Islet precursor cell (in vitro differentiated cells): ENCODE measurements at regions not wholly inside any gene's neighbourhood (a gene's known extent, or its start where the extent isn't known, plus 50 kb on each side); places are given as distances from the start of the nearest gene placed in this dataset.

Experiments
- DNase-seq: peaks from one replicate; pipeline ENCODE4 v3.0.0-alpha.2; 2018

DNA sequence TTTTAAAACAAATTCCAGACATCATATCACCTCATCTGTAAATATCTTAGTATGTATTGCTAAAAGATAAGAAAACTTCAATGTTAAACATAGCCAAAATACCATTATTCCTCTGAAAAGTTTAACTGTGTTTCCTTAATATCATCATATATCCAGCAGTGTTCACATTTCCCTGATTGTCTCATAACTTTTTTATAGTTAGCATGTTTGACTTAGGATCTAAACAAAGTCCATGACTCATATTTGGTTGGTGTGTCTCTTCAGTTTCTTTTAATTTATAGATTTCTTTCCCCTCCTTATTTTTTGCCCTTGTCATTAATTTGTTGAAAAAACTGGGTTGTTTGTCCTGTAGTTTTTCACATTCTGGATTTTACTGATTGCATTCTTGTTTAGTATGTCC is 163.0 kb downstream of the RPS12 start:
- no peak for DNase-seq

DNA sequence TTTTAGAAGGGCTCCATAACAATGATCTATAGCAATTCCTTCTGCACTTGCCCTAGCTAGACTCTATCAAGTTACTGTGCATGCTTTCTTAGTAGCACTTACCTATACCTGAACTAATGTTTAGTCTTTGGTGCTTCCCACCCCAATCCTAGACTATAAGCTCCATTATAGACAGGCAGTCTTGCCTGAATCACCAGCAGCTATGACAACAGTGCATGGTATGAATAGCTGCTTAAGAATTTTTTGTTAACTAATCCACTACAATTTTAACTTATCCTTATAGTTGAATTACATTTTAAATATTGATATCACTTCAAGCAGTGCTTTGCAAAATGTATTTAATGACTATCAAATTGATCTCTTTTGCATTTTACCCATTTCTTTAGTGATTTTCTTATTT is 164.3 kb downstream of the RPS12 start:
- DNase-seq = no peak

DNA sequence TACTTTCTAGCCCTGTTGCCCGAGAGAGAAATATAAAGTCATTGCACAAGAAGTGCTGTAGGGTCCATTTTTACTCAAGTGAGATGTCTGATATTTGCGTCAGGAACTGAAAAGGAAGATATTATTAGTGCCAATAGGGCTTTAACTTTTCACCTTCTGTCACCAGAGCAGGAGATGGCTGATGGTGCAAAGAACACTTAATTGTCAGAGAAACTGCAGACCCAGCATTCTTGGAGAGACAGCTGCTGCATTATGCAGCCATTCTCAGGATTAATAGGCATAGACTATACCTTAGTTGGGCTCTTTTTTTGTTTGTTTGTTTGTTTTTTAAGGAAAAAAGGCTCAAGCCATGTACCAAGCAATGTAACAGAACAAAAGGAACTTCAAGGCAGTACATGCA is 179.4 kb downstream of the RPS12 start:
- no peak for DNase-seq

DNA sequence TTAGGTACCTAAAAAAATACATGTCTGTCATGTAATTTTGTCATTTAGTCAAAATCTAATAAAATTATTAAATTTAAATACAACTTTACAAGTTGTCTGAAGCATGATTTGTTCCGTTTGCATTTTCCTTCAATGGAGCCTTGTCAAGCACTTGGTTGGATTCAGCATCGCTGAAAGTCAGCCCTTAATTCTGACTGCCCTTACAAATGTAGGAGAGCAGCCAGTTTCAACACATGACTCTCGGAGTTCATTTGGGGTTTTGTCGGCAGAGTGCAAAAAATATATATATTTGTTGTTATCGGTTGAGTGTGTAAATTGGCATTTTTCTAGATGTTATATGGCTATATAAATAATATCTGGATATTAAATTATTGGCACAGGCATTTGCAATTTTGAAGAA is 180.6 kb downstream of the RPS12 start:
- no peak for DNase-seq

DNA sequence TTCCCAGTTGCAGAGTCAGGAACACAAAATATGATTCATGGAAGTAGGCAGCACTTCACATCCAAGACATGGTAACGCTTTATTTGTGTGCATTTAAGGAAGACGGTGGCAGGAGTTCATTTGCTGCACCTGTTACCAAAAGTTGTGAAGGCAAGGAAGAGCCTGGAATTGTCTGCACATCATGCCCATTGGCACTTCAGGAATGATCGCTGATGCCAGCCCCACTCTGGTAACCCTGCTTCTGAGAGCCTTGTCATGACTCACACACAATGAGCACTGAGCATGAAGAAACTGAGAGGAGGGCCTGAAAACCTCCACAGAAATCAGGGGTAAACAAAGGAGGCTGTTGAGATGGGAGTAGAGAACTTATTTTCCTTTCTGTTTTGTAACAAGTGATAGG is 181.1 kb downstream of the RPS12 start:
- DNase-seq = no peak

DNA sequence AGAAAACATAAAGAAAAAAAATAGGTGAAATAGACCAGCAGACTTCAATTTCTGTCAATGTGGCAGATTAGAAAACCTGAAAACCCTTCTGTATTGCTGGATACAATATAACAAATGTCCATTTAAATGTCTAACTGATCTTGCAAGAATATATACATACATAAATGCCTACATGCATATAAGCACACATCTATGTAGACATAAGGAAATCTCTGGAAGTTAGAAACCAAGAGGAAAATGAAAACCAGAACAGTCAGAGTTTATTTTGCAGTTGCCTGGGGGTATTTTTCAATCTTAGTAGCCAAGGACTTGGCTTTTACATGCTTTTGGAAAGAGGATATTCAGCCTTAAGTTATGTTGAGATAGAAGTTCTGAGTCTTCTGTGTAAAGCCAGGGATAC is 184.0 kb downstream of the RPS12 start:
- no peak for DNase-seq

DNA sequence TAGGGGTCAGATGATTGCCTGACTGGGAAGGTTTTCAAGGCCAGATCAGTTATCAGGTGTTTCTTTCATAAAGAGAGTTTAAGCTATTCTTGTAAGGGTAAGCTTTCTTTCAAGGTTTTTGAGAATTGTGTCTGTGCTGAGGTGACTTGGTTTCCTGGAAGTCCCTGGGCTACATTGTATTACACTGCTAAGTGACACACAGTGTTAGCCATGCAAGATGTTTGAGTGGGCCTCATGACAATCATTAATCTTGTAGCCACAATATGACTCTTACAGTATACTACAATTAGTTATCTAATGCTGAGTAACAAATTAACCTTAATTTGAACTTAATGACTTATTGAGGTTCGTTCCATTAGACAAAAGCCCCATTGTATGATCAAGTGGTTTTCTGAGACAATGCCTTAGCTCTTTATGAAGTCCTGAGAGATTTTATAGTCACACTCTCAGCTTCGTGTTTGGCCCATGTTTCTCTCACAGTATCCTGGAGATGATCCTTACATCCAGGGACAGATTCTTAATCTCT is 186.7 kb downstream of the RPS12 start:
- DNase-seq = no peak

DNA sequence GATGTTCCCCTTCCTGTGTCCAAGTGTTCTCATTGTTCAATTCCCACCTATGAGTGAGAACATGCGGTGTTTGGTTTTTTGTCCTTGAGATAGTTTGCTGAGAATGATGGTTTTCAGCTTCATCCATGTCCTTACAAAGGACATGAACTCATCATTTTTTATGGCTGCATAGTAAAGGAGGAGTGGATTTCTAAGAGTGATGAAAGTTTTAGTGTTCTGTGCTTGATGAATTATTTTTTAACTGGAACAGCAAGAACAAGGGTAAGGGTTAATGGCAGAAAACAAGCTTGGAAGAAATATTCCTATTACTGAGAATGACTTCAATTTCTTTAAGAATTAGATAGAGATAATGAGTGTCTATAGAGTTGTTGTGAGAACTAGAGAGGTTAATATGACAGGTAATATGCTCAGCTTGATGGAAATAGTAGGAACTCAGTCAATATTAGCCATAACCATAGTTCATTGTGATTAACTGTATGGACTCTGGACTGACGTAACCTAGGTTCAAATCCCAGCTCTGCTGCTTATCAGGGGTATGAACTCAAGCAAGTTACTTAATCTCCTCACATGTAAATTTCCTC is 190.0 kb downstream of the RPS12 start:
- no peak for DNase-seq

DNA sequence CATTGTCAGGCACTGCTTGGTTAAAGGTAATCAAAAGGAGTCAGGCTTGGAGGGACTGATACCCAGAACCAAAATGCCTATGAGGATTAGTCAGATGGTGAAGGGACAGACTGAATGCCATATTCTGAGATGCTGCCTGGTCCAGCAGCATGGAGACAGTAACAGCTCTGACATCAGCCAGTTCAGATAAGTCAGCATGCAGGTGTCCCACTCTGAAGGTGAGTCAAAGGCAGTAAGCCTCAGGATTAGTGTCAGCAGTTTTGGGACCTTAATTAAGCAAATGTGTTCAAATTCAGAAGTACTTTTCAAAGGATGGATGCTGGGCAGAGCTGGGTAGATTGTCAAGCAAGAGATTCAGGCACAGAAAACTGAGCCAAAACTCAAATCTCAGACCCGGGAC is 198.4 kb downstream of the RPS12 start:
- DNase-seq = no peak

DNA sequence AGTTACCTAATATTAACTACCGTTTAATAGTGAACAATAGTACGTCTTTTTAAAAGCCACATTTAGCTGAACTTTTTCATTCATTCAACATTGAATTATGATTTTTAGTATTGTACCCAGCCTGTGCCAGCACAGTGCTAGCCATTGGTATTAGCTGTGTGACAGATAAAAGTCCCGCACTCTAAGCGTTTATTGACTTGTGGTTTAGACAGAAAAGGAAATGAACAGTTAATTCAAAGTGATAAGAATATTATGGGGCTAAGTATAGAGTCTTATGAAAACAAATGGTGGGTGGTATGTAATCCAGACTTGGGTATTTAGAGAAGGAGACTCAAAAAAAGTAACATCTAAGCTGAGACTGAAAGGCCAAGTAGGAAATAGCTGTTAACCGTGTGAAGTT is 202.3 kb downstream of the RPS12 start:
- DNase-seq = no peak

DNA sequence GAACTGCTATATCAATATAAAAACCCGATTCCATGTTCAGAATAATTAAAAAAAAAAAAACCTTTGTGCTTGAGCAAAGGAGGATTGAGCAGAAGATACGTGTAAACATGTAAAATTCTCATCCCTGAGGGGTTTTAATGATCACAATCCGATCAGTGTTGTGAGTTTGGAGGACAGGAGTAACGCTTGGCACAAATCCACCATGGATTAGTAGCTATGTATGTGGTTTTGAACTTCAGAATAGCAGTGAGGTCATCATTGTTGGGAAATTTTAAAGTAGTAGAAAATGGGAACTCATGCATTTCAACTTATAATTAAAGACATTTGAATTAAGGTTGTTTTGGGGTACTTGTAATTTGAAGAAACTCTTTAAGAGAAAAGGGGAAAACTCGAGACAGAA is 203.2 kb downstream of the RPS12 start:
- no peak for DNase-seq

DNA sequence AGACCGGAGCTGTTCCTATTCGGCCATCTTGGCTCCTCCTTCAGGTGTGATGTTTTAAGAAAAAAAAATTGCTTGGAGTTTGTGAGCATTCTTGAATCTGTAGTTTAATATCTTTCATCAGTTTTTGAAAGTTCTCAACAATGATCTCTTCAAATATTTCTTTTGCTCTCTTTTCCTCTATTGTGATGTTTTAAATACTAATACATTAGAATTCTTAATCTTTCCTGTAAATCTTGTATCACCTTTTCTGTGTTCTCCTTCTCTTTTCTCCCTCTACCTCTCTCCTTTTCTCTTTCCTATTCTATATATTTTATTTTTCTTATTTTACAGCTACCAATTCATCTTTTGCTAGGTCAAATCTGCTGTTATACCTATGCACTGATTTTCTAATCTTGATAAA is 212.3 kb downstream of the RPS12 start:
- DNase-seq = no peak

DNA sequence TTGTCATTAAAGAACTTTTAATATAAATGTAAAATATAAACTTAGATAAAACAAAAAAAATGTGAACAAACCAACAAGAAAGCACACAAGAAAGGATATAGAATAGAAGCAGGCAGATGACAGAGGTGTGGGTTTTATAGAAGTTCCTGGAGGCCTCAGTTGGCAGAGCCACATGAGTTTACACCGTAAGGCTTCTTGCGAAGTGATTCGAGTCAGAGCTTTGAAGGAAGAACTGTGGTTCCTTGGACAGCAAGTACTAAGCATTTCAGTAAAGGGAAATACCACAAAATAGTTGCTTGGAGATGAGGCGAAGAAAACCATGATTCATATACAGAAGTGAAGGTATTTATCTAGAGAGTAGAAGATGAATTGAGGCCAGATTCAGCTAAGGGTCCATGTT is 207.9 kb upstream of the EYA4 start:
- DNase-seq = no peak

DNA sequence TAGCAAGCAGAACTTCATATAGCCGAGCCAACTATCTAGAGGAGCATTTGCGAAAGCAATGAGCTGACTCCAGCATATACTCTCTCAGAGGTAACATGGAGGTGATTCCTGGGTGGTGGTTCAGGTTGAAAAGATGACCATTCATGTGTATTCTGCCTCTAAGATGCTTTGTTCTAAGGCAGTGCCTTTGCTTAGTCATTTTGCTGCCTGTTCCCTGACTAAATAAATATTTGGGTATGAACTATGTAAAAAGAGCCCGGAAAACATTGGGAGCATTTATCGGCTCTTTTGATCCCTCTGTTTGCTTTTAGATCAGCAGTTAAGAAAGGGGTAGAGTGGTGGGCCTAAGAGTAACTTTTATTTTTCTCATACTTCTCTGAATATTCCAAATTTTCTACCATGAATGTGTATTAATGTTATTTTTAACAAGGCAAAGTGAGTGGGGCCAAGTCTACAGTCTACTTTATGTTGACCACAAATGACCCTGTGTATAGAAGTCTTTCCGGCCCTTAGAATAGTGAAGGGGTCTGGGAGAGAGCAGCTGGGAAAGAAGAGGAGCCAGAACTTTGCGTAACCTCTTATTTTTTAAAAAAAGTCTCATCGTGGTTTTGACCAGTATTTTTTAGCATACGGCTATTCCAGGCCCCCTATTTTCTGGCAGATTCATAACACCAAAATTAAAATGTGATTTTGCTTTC is 206.5 kb upstream of the EYA4 start:
- no peak for DNase-seq

DNA sequence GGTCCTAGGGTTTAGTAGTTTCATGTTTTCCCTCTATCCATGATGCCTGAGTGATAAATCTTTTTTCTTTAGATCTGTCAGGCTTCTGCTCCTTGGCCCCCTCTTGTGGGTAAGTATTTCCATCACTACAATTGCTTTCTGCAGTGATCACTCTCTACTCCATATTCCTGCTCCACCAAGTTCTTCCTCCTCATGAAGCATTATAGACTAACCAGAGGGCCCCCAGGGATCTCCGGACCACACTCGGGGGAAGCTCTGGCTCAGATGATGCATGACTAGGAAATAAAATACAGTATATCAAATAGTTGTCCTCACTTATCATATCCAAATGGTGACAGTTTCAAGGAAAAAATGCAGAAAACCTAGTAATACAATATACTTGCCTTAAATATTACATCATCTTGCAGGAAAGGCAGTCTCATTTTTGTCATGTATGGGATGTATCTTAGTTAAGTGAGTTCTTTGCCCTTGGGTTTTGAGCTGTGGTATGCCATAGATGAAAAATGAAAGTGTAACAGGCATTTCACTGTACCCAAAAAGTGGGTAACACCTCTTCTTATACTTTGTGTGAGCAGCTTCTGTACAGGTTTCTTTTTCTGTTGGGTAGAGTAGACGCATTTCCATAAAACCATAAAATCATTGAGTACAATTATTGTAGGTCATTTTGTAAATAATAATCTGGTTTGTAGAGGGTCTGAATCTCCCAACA is 200.9 kb upstream of the EYA4 start:
- no peak for DNase-seq

DNA sequence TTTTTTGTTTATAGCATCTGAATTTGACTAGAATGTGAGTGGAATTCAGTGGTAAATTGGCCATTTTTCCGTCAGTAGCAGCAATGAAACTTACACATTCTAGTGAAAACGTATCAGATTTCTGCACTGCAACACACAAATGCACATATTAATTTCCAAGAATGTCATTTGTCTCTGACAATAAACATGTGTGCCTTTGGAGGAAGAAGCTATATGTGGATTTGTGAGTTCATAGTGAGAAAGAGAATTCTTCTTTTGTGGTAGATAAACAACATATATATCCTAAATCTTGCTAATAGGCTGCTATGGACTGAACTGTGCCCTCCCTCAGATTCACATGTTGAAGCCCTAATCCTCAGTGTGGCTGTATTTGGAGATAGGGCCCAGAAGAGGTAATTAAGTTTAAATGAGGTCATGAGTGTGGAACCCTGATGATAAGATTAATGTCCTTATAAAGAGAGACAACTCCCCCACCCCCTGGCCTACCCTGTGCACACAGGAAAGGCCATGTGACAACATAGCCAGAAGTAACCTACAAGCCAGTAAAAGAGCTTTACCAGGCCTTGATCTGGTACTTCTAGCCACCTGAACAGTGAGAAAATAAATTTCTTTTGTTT is 200.2 kb upstream of the EYA4 start:
- DNase-seq = no peak

DNA sequence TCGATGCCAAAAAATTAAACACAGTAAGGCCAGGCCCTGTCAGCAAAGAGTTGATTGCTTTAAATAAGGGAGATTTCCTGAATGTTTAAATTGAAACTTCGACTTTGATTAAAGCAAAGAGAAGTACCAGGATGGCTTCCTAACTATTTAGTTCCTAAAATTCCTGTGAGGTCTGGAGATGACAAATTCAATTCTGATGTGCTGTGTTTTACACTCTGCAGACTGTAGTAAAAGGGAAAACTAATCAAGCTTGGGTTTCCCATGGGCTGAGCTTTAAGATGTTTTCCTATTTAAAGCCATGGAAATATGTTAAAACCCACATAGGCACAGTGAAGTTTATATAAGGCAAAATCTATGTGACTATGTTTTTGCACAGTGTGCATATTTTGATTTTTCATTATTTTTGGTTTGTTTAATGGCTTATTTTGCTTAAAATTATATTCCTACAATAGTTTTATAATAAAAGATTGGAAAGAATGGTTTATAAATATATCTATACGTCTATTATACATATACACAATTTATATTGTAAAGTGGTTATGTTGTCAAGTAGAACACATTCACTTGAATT is 198.5 kb upstream of the EYA4 start:
- no peak for DNase-seq

DNA sequence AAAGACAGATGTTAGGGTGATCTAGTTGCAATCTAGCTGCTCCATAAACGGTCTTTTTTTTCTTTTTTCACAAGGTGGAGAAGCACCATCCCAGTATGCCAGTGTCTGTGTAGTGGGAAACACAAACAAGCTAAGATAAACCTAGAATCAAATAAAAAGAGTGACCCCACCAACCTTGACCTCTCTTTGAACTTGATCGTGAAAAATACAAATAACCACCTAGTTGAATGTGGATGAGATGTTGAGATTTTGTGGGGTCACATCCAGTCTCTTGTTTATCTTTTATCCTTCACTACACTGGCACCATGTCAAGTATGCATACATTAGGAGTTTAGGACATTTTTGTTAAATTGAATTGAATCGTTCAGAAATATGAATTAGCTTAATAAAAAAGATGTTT is 194.6 kb upstream of the EYA4 start:
- no peak for DNase-seq

DNA sequence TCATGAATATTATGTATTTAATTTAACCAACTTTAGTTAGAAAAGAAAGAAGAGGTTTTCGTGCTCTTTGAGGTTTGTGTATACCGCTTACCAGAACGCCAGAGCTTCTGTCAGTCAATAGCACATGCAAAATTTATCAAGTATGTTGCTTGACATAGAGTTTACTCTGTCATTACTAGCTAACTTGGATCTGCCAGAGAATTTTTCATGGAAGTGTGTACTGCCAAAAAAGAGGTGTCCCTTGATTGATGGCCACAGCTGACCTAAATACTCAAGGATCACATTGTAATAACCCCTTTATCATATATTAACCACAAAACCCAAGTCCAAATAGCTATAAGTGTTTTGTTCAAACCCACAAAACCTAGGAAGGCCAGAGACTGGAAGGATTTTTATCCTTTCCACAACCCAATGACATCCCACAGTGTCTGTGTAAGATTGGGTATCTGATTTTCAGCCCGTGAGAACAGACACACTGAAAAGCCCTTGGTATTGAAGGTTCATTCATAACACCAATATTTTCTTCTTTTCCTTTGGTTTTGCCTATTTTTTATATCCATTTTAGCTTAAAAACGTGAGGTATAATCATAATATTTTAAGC is 194.0 kb upstream of the EYA4 start:
- DNase-seq = no peak

DNA sequence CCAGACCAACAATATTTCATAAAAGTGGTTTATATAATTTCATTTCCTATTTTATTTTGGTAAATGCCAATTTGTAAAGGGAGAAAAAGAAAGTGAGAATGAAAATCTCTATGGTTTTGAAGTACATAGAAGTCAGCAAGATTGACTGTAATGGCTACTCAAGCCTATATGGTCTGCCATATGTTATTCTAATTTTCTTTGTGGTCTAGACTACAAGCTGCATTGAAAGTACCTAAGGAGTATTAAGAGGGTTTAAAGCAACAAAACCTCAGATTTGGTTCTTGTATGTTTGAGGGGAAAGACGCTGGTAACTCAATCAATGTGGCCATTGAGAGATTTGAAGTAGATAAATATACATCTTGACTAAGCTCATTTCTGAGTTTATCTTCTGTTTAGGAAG is 193.5 kb upstream of the EYA4 start:
- no peak for DNase-seq

DNA sequence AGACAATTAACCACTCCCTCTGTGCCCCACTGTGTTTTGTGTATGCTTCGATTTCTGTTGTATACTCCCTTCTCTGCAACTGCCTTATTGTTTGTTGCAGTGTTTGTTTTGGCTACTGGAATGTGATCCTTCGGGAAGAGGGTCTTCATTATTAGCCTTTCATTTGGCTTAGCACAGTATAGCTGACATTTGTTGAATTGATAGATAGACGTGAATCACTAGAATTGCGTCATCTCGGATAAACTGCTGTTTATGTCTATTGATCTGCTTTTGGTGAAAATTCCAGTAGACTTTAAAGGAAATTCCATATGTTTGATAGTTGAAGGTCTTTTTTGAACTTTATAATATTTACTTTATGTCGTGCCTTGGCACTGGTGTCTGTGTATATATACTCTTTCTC is 189.9 kb upstream of the EYA4 start:
- no peak for DNase-seq

DNA sequence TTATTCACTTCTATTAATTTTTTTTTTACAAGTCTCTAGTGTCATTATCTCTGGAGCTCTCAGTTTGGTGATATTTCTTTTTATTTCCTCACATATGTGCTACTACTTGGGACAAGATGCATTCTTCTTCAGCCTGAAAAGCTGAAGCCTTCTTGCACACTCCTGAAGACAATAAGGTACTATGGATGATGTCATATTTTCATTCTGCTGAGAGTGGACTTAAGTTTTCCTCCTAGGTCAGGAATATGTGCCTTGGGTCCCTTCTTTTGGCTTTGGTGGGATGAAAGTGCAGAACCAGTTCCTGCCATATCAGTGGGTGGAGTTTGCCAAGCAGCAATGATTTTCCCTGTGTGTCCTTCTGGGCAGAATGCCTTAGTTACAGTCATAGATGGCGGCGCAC is 188.7 kb upstream of the EYA4 start:
- DNase-seq = no peak

DNA sequence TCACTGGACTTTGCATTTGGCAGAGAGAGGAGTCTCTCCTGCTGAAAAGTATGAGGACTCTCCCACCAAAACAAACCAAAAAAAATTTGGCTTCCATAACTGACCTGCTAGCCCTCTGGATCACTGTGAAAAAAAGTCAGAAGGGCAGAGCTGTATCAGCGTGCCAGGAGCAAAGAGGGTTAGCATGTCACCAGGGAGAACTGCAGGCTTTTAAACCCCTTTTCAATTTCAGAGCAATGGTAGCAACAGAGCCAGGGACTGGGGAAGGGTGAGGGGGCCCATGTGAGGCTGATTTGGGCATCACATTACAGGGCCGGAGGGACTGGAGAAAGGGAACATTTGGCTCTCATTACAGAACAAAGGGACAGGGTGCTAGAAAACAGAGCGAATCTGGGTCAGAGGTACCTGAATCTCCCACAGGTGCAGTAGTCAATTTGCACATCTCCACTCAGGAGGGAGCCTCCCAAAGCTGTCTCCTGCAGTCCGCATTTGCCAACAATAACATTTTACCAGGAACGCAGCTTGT is 185.7 kb upstream of the EYA4 start:
- DNase-seq = no peak
